Neural cell (in vitro differentiated cells): ENCODE measurements at regions not wholly inside any gene's neighbourhood (a gene's known extent, or its start where the extent isn't known, plus 50 kb on each side); places are given as distances from the start of the nearest gene placed in this dataset.

ENCODE experiments used
- H2AFZ ChIP-seq: fragments of 200-600, 300-800 bp; sonication (generic), shearing (Covaris generic); 2 replicates; pipeline ENCODE4 v1.6.0; 2014; ENCODE audit warnings: low read depth, mild to moderate bottlenecking, antibody characterized with exemption, low read length, moderate library complexity
- H3F3A ChIP-seq: fragments of 200-600 bp; shearing (Covaris generic); 2 replicates; pipeline ENCODE4 v1.6.1; 2016; ENCODE audit warnings: mild to moderate bottlenecking, moderate library complexity, mixed read lengths, antibody characterized with exemption, low read length; ENCODE audit not compliant: insufficient read depth, poor library complexity, severe bottlenecking
- H3K27ac ChIP-seq: fragments of 200-600, 300-800 bp; sonication (generic), shearing (Covaris generic); 2 replicates; pipeline ENCODE4 v1.5.1; 2014; ENCODE audit warnings: mild to moderate bottlenecking, low read length, moderate library complexity
- H3K27me3 ChIP-seq: fragments of 300-800, 200-600 bp; sonication (generic), shearing (Covaris generic); 2 replicates; pipeline ENCODE4 v1.6.0; 2014; ENCODE audit warnings: mild to moderate bottlenecking, low read depth, low read length, moderate library complexity; ENCODE audit not compliant: insufficient read depth
- H3K36me3 ChIP-seq: fragments of 300-800, 200-600 bp; sonication (generic), shearing (Covaris generic); 2 replicates; pipeline ENCODE4 v1.5.1; 2014; ENCODE audit warnings: mild to moderate bottlenecking, antibody characterized with exemption, low read length, moderate library complexity; ENCODE audit not compliant: insufficient read depth
- H3K4me2 ChIP-seq: fragments of 300-800, 200-600 bp; sonication (generic), shearing (Covaris generic); 2 replicates; pipeline ENCODE4 v1.6.0; 2014; ENCODE audit warnings: mild to moderate bottlenecking, low read length
- H3K4me3 ChIP-seq: fragments of 300-800, 200-600 bp; sonication (generic), shearing (Covaris generic); 2 replicates; pipeline ENCODE4 v1.5.1; 2014; ENCODE audit warnings: mild to moderate bottlenecking, low read length, moderate library complexity
- H3K79me2 ChIP-seq: fragments of 200-600 bp; shearing (Covaris generic); replicated peaks from 2 replicates; pipeline ENCODE4 v1.6.0; 2014; ENCODE audit warnings: mild to moderate bottlenecking, low read length, moderate library complexity; ENCODE audit not compliant: insufficient read depth
- H3K9ac ChIP-seq: fragments of 300-800, 200-600 bp; sonication (generic), shearing (Covaris generic); 2 replicates; pipeline ENCODE4 v1.6.1; 2016; ENCODE audit warnings: mild to moderate bottlenecking, low read length, mixed read lengths
- H3K9me2 ChIP-seq: fragments of 200-600 bp; shearing (Covaris generic); 2 replicates; pipeline ENCODE4 v1.6.1; 2016; ENCODE audit warnings: mild to moderate bottlenecking, low read length, mixed read lengths; ENCODE audit not compliant: insufficient read depth
- H3K9me3 ChIP-seq: fragments of 200-600, 300-800 bp; sonication (generic), shearing (Covaris generic); 2 replicates; pipeline ENCODE4 v1.6.1; 2016; ENCODE audit warnings: mild to moderate bottlenecking, mixed run types, low read length, moderate library complexity, mixed read lengths
- H4K20me1 ChIP-seq: fragments of 200-600 bp; shearing (Covaris generic); 2 replicates; pipeline ENCODE4 v1.6.1; 2016; ENCODE audit warnings: mild to moderate bottlenecking, mixed run types; ENCODE audit not compliant: insufficient read depth
- CTCF ChIP-seq: fragments of 450-650 bp; IDR thresholded peaks from 2 replicates; pipeline ENCODE4 v1.5.1; 2014; ENCODE audit warnings: antibody characterized with exemption, mild to moderate bottlenecking, moderate library complexity; ENCODE audit not compliant: poor library complexity, severe bottlenecking
- EP300 ChIP-seq: fragments of 450-650 bp; conservative IDR thresholded peaks from 2 replicates; pipeline ENCODE4 v1.6.1; 2014; ENCODE audit warnings: antibody characterized with exemption, mild to moderate bottlenecking, moderate library complexity; ENCODE audit not compliant: poor library complexity, severe bottlenecking
- EZH2 ChIP-seq: fragments of 200-600, 300-800 bp; shearing (Covaris generic), sonication (generic); IDR thresholded peaks from 2 replicates; pipeline ENCODE4 v1.6.1; 2014; ENCODE audit warnings: antibody characterized with exemption, low read length, borderline replicate concordance, mild to moderate bottlenecking; ENCODE audit not compliant: insufficient read depth, poor library complexity, severe bottlenecking
- MXI1 ChIP-seq: fragments of 450-650 bp; conservative IDR thresholded peaks from 2 replicates; pipeline ENCODE4 v1.6.1; 2014; ENCODE audit warnings: antibody characterized with exemption, mild to moderate bottlenecking; ENCODE audit not compliant: poor library complexity, severe bottlenecking
- POLR2AphosphoS5 ChIP-seq: IDR thresholded peaks from 2 replicates; pipeline ENCODE4 v1.6.1; 2012
- RAD21 ChIP-seq: fragments of 450-650 bp; conservative IDR thresholded peaks from 2 replicates; pipeline ENCODE4 v1.6.1; 2014; ENCODE audit warnings: antibody characterized with exemption, mild to moderate bottlenecking, moderate library complexity
- SMC3 ChIP-seq: fragments of 450-650 bp; conservative IDR thresholded peaks from 2 replicates; pipeline ENCODE4 v1.6.1; 2014; ENCODE audit warnings: antibody characterized with exemption, mild to moderate bottlenecking, moderate library complexity; ENCODE audit not compliant: poor library complexity
- TAF1 ChIP-seq: IDR thresholded peaks from 2 replicates; pipeline ENCODE4 v1.6.1; 2012; ENCODE audit warnings: low read depth
- TF ChIP-seq, protein P1 (sequence below): IDR thresholded peaks from 2 replicates; pipeline ENCODE4 v1.6.1; 2012; ENCODE audit warnings: borderline replicate concordance

DNA sequence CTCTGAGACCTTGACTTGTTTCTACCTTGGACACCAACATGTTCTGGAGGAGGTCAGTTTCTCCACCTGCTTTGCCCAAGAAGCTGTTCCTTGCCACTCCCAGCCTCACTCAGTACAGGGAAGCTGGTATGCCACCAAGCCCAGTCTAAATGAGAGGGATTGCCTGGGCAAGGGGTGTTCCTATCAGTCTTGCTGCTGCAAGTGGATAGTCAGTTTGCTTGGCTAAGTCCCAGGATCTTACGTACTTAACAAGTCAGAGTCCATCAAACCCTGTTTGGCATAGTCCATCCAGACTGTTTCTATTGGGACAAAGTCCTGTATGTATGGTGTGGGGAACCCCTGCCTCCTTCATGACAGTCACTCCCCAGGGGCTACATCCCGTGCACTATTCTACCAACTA lies 66.6 kb downstream of the RPL27A start:
- H2AFZ ChIP-seq: no peak overlapping the region
- no peak overlapping the region for H3K9ac ChIP-seq
- H3F3A ChIP-seq: no peaks in the 10 kb centered on the region
- H4K20me1 ChIP-seq: no peaks in the 10 kb centered on the region
- H3K79me2 ChIP-seq: no peaks in the 10 kb centered on the region
- no peak overlapping the region for H3K27ac ChIP-seq
- no peak overlapping the region for H3K4me2 ChIP-seq
- H3K4me3 ChIP-seq: no peak overlapping the region
- no peaks in the 10 kb centered on the region for H3K9me3 ChIP-seq
- no peaks in the 10 kb centered on the region for H3K27me3 ChIP-seq
- no peak for TF ChIP-seq MXI1
- TF ChIP-seq POLR2AphosphoS5: no peak
- TF ChIP-seq EP300: no peak
- no peak for TF ChIP-seq TAF1
- TF ChIP-seq SMC3: no peak
- TF ChIP-seq, protein P1, sequence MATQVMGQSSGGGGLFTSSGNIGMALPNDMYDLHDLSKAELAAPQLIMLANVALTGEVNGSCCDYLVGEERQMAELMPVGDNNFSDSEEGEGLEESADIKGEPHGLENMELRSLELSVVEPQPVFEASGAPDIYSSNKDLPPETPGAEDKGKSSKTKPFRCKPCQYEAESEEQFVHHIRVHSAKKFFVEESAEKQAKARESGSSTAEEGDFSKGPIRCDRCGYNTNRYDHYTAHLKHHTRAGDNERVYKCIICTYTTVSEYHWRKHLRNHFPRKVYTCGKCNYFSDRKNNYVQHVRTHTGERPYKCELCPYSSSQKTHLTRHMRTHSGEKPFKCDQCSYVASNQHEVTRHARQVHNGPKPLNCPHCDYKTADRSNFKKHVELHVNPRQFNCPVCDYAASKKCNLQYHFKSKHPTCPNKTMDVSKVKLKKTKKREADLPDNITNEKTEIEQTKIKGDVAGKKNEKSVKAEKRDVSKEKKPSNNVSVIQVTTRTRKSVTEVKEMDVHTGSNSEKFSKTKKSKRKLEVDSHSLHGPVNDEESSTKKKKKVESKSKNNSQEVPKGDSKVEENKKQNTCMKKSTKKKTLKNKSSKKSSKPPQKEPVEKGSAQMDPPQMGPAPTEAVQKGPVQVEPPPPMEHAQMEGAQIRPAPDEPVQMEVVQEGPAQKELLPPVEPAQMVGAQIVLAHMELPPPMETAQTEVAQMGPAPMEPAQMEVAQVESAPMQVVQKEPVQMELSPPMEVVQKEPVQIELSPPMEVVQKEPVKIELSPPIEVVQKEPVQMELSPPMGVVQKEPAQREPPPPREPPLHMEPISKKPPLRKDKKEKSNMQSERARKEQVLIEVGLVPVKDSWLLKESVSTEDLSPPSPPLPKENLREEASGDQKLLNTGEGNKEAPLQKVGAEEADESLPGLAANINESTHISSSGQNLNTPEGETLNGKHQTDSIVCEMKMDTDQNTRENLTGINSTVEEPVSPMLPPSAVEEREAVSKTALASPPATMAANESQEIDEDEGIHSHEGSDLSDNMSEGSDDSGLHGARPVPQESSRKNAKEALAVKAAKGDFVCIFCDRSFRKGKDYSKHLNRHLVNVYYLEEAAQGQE: no peak
- TF ChIP-seq CTCF: no peak
- no peak for TF ChIP-seq RAD21
- no peak for TF ChIP-seq EZH2
- no peaks in the 10 kb centered on the region for H3K9me2 ChIP-seq
- no peaks in the 10 kb centered on the region for H3K36me3 ChIP-seq

GRCh38 chr11:8754241-8754640 lies 71.6 kb downstream of the RPL27A start:
- no peaks in the 10 kb centered on the region for H4K20me1 ChIP-seq
- TF ChIP-seq EP300 (no peak), SMC3 (no peak), CTCF (no peak), TAF1 (no peak), EZH2 (no peak), MXI1 (no peak), RAD21 (no peak), POLR2AphosphoS5 (no peak)
- TF ChIP-seq, protein P1: no peak
- no peak overlapping the region for H2AFZ ChIP-seq
- H3F3A ChIP-seq: no peaks in the 10 kb centered on the region
- H3K9ac ChIP-seq: no peak overlapping the region
- H3K27me3 ChIP-seq: no peaks in the 10 kb centered on the region
- H3K27ac ChIP-seq: no peak overlapping the region
- no peaks in the 10 kb centered on the region for H3K79me2 ChIP-seq
- no peaks in the 10 kb centered on the region for H3K9me3 ChIP-seq
- no peaks in the 10 kb centered on the region for H3K36me3 ChIP-seq
- H3K4me3 ChIP-seq: no peak overlapping the region
- H3K4me2 ChIP-seq: no peak overlapping the region
- no peaks in the 10 kb centered on the region for H3K9me2 ChIP-seq
